H4 (cell line): ENCODE measurements at regions not wholly inside any gene's neighbourhood (a gene's known extent, or its start where the extent isn't known, plus 50 kb on each side); places are given as distances from the start of the nearest gene placed in this dataset.

ENCODE experiments used
- DNase-seq: peaks from one replicate; pipeline ENCODE4 v3.0.0-alpha.2; 2015; ENCODE audit warnings: low spot score

- DNase-seq: no peak
Observed at GRCh38 chr10:118537623-118538022, 57.8 kb downstream of the PRLHR start.

GRCh38 chr10:118534136-118534535 lies 61.3 kb downstream of the PRLHR start:
- DNase-seq: no peak

GRCh38 chr10:118531105-118531852 lies 64.2 kb downstream of the PRLHR start:
- no peak for DNase-seq

- no peak for DNase-seq
Observed at GRCh38 chr10:118528426-118528825, 67.0 kb downstream of the PRLHR start.

- no peak for DNase-seq
Observed at GRCh38 chr10:118523775-118524174, 71.7 kb downstream of the PRLHR start.

GRCh38 chr10:118522791-118523498 lies 72.5 kb downstream of the PRLHR start:
- peak; percentile 44 for DNase-seq

- DNase-seq: no peak
Observed at GRCh38 chr10:118521415-118522117, 73.9 kb downstream of the PRLHR start.

- no peak for DNase-seq
Observed at GRCh38 chr10:118520116-118520742, 75.2 kb downstream of the PRLHR start.

- DNase-seq: no peak
Observed at GRCh38 chr10:118518095-118518494, 77.4 kb downstream of the PRLHR start.

- no peak for DNase-seq
Observed at GRCh38 chr10:118516716-118517115, 78.7 kb downstream of the PRLHR start.

- DNase-seq: no peak
Observed at GRCh38 chr10:118513174-118513573, 82.3 kb downstream of the PRLHR start.

GRCh38 chr10:118511711-118512110 lies 83.7 kb downstream of the PRLHR start:
- no peak for DNase-seq

- DNase-seq: no peak
Observed at GRCh38 chr10:118508863-118509262, 86.6 kb downstream of the PRLHR start.

- DNase-seq: no peak
Observed at GRCh38 chr10:118508355-118508754, 87.1 kb downstream of the PRLHR start.

- DNase-seq: no peak
Observed at GRCh38 chr10:118506671-118507590, 88.5 kb downstream of the PRLHR start.

GRCh38 chr10:118505363-118505762 lies 90.1 kb downstream of the PRLHR start:
- no peak for DNase-seq

GRCh38 chr10:118504467-118505205 lies 90.8 kb downstream of the PRLHR start:
- peak; percentile 67 for DNase-seq

- no peak for DNase-seq
Observed at GRCh38 chr10:118504044-118504443, 91.4 kb downstream of the PRLHR start.

- DNase-seq: no peak
Observed at GRCh38 chr10:118503192-118503591, 92.3 kb downstream of the PRLHR start.

- peak; percentile 61 for DNase-seq
Observed at GRCh38 chr10:118501637-118502440, 93.6 kb downstream of the PRLHR start.
